ENCODE measurements at regions not wholly inside any gene's neighbourhood (a gene's known extent, or its start where the extent isn't known, plus 50 kb on each side); places are given as distances from the start of the nearest gene placed in this dataset.

- H3K4me3 ChIP-seq: no peak overlapping the region
- ATAC-seq (no peak), DNase-seq (no peak)
- no peaks in the 10 kb centered on the region for H3K4me1 ChIP-seq
- 63 to 69% (median 68%) methylated on average over 7 of the region's 7 CpGs for WGBS, 4 donors
- TF ChIP-seq CTCF (IDR thresholded peaks at IDR 0.05) (no peak), POLR2A (IDR thresholded peaks at IDR 0.05) (no peak)
- no peaks in the 10 kb centered on the region for H3K27me3 ChIP-seq
- intact Hi-C loops (cut with DNase I): no loop called here
- peaks cover 0 to 3% (median 0%) of the 10 kb centered on the region in 12 donors for H3K9me3 ChIP-seq
- no peak overlapping the region for H3K27ac ChIP-seq
- H3K36me3 ChIP-seq: no peaks in the 10 kb centered on the region
Observed at GRCh38 chr10:118488710-118489497, 106.5 kb downstream of the PRLHR start.

DNA sequence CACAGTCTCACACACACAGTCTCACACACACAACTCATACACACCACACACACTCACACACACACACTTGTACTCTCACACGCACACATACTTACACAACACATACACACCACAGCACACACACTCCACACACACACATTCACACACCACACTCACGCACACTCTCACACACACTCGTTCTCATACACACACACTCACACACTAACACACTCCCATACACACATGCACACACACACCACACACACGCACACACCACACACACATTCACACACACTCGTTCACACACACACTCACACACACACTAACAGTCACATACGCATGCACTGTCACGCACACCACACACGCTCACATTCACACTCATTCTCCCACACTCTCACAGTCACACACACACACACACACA is 109.8 kb downstream of the PRLHR start:
- H3K4me3 ChIP-seq: no peak overlapping the region
- H3K27me3 ChIP-seq: no peaks in the 10 kb centered on the region
- peaks cover 0 to 3% (median 0%) of the 10 kb centered on the region in 12 donors for H3K9me3 ChIP-seq
- H3K4me1 ChIP-seq: no peaks in the 10 kb centered on the region
- ATAC-seq (no peak), DNase-seq (no peak)
- no peaks in the 10 kb centered on the region for H3K36me3 ChIP-seq
- no peak for TF ChIP-seq CTCF (IDR thresholded peaks at IDR 0.05)
- no peak for TF ChIP-seq POLR2A (IDR thresholded peaks at IDR 0.05)
- no peak overlapping the region for H3K27ac ChIP-seq
- 90 to 93% (median 91%) methylated on average over 8 of the region's 8 CpGs for WGBS, 4 donors
- intact Hi-C loops (cut with DNase I): no loop called here

DNA sequence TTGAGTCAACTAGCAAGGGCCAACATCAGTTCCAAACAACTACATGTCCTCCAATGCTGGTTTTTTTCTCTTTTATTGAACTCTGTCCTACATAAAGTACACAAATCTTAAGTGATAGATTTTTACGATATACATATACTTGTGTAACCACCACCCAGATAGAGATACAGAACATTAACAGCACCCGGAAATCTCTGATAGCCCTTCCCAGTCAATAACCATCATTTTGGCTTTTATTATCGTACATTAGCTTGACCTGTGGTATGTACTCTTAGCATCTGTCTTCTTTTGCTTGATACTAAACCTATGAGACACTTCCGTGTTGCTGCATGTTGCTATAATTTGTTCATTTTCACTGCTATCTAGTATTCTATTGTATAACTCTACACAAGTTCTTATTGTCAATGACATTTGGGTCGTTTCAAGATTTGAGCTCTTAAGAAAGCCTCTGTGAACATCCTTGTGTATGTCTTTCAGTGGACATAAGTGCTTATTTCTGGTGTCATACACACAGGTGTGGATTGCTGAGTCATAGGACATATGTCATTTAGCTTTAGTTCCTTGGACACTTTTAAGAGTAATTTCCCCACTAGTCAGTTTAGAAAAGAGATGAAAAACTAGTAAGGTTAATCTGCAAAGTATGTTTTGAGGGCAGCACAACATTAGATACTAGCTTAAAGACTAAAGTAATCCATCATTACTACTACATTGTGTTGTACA is 111.1 kb downstream of the PRLHR start:
- 78 to 79% (median 79%) methylated on average over 5 of the region's 5 CpGs for WGBS, 4 donors
- no peak for DNase-seq
- TF ChIP-seq CTCF (IDR thresholded peaks at IDR 0.05): no peak
- TF ChIP-seq POLR2A (IDR thresholded peaks at IDR 0.05): no peak

DNA sequence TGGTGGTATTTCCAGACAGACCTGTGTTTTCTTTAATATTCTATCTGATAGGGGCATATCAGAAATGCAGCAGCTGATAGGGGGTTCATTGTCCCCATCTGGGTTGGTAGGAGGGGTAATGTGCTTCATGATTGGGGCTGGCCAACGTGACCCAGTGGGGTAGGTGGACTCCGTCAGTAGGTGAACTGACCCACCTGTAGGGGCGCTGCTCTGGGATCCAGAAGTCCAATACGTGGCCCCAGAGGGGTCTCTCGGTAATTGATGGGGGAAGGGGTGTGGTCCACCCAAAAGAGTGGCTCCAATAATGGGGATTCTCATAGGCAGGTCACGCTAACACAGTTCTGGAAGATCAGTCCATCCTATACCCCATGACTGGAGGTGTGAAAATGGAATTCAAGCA is 112.0 kb downstream of the PRLHR start:
- ATAC-seq: no peak
- WGBS, 4 donors: 75 to 89% (median 80%) methylated on average over 6 of the region's 6 CpGs
- TF ChIP-seq CTCF (IDR thresholded peaks at IDR 0.05) (no peak), POLR2A (IDR thresholded peaks at IDR 0.05) (no peak)

More for the DNA sequence above, 111.1 kb downstream of the PRLHR start:
- H3K27ac ChIP-seq: no peak overlapping the region
- H3K9me3 ChIP-seq: peaks cover 0 to 3% (median 0%) of the 10 kb centered on the region in 12 donors
- H3K36me3 ChIP-seq: no peaks in the 10 kb centered on the region
- H3K4me3 ChIP-seq: no peak overlapping the region
- intact Hi-C loops (cut with DNase I): no loop called here
- no peaks in the 10 kb centered on the region for H3K4me1 ChIP-seq
- no peaks in the 10 kb centered on the region for H3K27me3 ChIP-seq
- no peak for ATAC-seq

More for the DNA sequence above, 112.0 kb downstream of the PRLHR start:
- Histone ChIP-seq H3K27ac (no peak overlapping the region), H3K27me3 (no peaks in the 10 kb centered on the region), H3K9me3 (peaks cover 0 to 3% (median 0%) of the 10 kb centered on the region in 12 donors), H3K4me3 (no peak overlapping the region), H3K36me3 (no peaks in the 10 kb centered on the region), H3K4me1 (no peaks in the 10 kb centered on the region)
- intact Hi-C loops (cut with DNase I): no loop called here
- no peak for DNase-seq

All from heart left ventricle (tissue), 16 donors.